ENCODE measurements at regions not wholly inside any gene's neighbourhood (a gene's known extent, or its start where the extent isn't known, plus 50 kb on each side); places are given as distances from the start of the nearest gene placed in this dataset.

DNA sequence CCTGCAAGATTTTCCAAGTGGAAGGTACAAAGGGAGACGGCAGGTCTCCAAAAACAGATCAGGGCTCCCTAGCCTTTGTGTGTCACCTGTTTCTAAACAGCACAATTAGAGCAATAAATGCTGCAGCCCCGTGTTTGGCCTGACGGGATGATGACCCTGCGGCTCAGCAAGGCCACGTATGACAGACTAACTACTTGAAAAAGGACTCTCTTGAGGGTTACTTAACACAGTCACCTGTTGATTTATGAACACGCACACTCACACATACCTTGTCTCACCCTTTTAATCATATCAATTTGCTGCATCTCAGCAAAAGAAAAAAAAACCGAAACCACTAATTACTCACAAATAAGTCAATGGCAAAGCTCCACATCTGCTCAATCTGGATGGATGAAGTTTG, 199.6 kb upstream of the GAS1 start:
- BruUV-seq (replicated peaks), result no TSS peak
- Histone ChIP-seq H3K27ac (ENCODE audit: insufficient read depth, low read depth, low read length) (no peak overlapping the region), H3K4me1 (ENCODE audit: control insufficient read depth, extremely low read depth, insufficient read depth, low read length) (peaks cover 3% of the 10 kb centered on the region), H3K79me2 (ENCODE audit: control insufficient read depth, insufficient read depth, low read length) (no peaks in the 10 kb centered on the region), H3K9me3 (replicated peaks; ENCODE audit: control insufficient read depth, insufficient read depth, low read length) (no peaks in the 10 kb centered on the region), H2AFZ (ENCODE audit: low read depth, low read length) (no peak overlapping the region), H3K27me3 (ENCODE audit: control insufficient read depth in 2 of 2, insufficient read depth in 2 of 2, low read length in 2 of 2) (no peaks in the 10 kb centered on the region), H3K9ac (replicated peaks; ENCODE audit: extremely low read depth, insufficient read depth, low read length) (no peak overlapping the region), H4K20me1 (replicated peaks; ENCODE audit: control insufficient read depth, extremely low read depth, insufficient read depth, low read length) (no peaks in the 10 kb centered on the region), H3K4me2 (ENCODE audit: insufficient read depth, low read length) (no peak overlapping the region), H3K4me3 (replicated peaks in 1 of 3; ENCODE audit: insufficient read depth in 1 of 3, low read depth in 1 of 3, low read length in 3 of 3) (no peak overlapping the region), H3K9me1 (replicated peaks; ENCODE audit: control insufficient read depth, extremely low read depth, insufficient read depth, low read length) (no peaks in the 10 kb centered on the region), H3K36me3 (ENCODE audit: control insufficient read depth in 2 of 2, extremely low read depth in 1 of 2, insufficient read depth in 2 of 2, low read length in 2 of 2) (no peaks in the 10 kb centered on the region)
- CTCF ChIA-PET, result no interaction called here
- dilution Hi-C loops (cut with MboI; ENCODE audit: extremely low pct_ligation_motif_present, low sequenced_read_pairs), result no loop called here
- TF ChIP-seq JUN (IDR thresholded peaks at IDR 0.05; ENCODE audit: borderline replicate concordance, insufficient read depth, insufficient read length, low read depth), result no peak
- TF ChIP-seq POLR2A (IDR thresholded peaks at IDR 0.05; ENCODE audit: low read depth, low read length), result no peak
- TF ChIP-seq EZH2 (IDR thresholded peaks at IDR 0.05; ENCODE audit: borderline replicate concordance, low read depth, low read length, severe bottlenecking), result no peak
- TF ChIP-seq MYC (IDR thresholded peaks at IDR 0.05; ENCODE audit: low read depth, low read length), result no peak
- TF ChIP-seq GATA2 (IDR thresholded peaks at IDR 0.05; ENCODE audit: insufficient read depth, insufficient read length, low read depth, low read length), result no peak
- no peak for TF ChIP-seq POLR2AphosphoS5 (IDR thresholded peaks at IDR 0.05; ENCODE audit: insufficient read depth, low read depth, low read length)
- no peak for TF ChIP-seq FOS (IDR thresholded peaks at IDR 0.05; ENCODE audit: borderline replicate concordance, insufficient read depth, low read length)
- TF ChIP-seq, protein P1, sequence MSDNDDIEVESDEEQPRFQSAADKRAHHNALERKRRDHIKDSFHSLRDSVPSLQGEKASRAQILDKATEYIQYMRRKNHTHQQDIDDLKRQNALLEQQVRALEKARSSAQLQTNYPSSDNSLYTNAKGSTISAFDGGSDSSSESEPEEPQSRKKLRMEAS (IDR thresholded peaks at IDR 0.05; ENCODE audit: insufficient read depth, insufficient read length), result no peak
- TF ChIP-seq, protein P2, sequence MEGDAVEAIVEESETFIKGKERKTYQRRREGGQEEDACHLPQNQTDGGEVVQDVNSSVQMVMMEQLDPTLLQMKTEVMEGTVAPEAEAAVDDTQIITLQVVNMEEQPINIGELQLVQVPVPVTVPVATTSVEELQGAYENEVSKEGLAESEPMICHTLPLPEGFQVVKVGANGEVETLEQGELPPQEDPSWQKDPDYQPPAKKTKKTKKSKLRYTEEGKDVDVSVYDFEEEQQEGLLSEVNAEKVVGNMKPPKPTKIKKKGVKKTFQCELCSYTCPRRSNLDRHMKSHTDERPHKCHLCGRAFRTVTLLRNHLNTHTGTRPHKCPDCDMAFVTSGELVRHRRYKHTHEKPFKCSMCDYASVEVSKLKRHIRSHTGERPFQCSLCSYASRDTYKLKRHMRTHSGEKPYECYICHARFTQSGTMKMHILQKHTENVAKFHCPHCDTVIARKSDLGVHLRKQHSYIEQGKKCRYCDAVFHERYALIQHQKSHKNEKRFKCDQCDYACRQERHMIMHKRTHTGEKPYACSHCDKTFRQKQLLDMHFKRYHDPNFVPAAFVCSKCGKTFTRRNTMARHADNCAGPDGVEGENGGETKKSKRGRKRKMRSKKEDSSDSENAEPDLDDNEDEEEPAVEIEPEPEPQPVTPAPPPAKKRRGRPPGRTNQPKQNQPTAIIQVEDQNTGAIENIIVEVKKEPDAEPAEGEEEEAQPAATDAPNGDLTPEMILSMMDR (IDR thresholded peaks at IDR 0.05; ENCODE audit: extremely low read depth in 1 of 2, insufficient read depth in 1 of 2, low read depth in 1 of 2, low read length in 2 of 2), result no peak
- no peak for DNase-seq (ENCODE audit: low read depth, low spot score)
- intact Hi-C loops (cut with micrococcal nuclease), result loop anchor here (5.0 kb wide), 1 partner anchor 1205 kb away; the partner anchor contains the start of gene NAA35
- POLR2A ChIA-PET, result no interaction called here
- no peak for FAIRE-seq

Measured in endothelial cell of umbilical vein (primary cell).